GM19463 (cell line): ENCODE measurements at regions not wholly inside any gene's neighbourhood (a gene's known extent, or its start where the extent isn't known, plus 50 kb on each side); places are given as distances from the start of the nearest gene placed in this dataset.
"Not testable (repeated sequence)": the region's sequence is repeated elsewhere in the genome, so short reads cannot be mapped to it uniquely, and the experiment has no call there.

ENCODE experiments used
- ATAC-seq: cut with Tn5 transposase; IDR thresholded peaks from one replicate; pipeline ENCODE4 v1.9.1; 2021; ENCODE audit warnings: mild to moderate bottlenecking, moderate library complexity; ENCODE audit not compliant: unreplicated experiment

DNA sequence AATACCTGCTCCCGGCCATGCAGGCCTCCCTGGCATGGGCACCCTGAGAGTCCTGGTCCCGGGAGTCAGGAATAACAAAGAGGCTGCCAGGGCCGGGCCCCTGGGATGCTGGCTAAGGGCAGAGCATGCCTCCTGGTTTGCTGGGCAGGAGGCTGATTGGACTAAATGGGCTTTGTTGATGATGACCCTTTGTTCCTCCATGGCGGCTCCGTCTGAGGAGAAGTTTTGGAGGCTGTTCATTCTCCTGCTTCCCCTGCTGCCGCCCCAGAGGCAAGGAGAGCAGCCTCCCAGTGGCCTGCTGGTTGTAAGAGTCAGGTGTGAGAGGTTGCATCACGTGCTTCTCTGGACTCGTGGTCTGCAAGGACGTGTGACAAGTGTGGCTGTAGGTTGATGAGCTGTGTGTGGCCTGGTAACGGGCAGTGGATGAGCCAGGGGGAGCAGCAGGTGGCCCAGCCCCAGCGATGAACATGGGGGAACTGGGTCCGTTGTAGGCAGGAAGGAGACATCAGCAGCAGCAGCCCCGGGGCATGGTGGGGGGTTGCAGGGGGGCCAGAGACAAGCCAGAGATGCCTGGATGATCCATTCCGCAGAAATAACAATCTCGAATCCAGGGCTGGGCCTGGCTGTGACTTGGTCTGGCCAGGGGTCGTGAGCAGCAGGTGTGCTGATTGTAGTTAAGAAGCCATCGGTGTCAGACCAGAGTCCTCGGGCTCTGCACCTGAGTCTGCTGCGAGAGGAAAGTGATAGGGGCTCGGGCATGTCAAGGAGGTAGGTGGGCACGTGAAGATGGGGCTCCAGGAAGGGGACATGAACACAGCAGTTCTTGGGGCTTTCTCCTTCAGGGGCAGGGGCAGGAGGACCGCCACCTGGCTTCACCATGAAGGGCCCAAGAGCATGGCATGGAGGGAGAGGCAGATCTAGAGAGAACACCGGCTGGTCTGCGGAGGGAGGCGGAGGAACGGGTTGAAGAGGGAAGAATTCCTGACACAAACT is 101.4 kb downstream of the TNFRSF13B start:
- ATAC-seq: no peak

GRCh38 chr17:16869531-16870252 is 102.2 kb downstream of the TNFRSF13B start:
- not testable (repeated sequence) for ATAC-seq

GRCh38 chr17:16868616-16869015 is 103.3 kb downstream of the TNFRSF13B start:
- ATAC-seq: not testable (repeated sequence)

DNA sequence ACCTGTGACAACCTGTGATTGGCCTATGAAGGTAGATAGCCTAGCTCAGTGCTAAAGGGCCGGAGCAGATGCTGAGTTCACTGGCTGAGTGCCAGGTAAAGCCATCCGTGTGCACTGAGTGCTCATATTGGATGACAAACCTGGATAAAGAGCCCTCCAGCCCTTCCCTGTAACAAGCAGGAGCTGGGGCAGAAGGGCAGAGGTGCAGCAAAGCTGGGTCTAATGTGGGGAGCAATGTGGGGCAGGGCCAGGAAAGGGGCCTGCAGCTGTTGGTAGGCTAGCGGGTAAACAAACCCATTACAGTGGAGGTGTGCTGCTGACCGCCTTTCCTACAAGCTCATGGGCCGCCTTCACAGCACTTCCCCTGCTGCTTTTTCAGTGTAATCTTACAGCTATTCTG is 104.4 kb downstream of the TNFRSF13B start:
- not testable (repeated sequence) for ATAC-seq

DNA sequence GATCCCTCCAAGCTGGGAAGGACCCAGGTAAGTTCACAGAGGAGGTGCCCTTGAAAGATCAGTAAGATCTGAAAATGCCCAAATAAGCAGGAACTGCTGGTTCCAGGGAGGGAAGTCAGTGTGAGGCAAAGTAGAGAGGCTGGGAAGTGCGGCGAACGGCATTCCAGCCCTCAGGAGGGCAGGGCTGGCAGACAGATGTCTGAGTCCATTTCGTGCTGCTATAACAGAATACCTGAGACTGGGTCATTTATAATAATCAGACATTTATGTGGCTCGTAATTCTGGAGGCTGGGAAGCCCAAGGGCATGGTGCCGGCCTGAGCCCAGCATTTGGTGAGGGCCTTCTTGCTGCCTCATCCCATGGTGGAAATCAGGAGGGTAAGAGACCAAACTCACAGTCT is 105.1 kb downstream of the TNFRSF13B start:
- not testable (repeated sequence) for ATAC-seq

- ATAC-seq: no peak
These were observed 105.5 kb downstream of the TNFRSF13B start for GRCh38 chr17:16866436-16866835.

GRCh38 chr17:16865704-16866103 is 106.2 kb downstream of the TNFRSF13B start:
- ATAC-seq: not testable (repeated sequence)

DNA sequence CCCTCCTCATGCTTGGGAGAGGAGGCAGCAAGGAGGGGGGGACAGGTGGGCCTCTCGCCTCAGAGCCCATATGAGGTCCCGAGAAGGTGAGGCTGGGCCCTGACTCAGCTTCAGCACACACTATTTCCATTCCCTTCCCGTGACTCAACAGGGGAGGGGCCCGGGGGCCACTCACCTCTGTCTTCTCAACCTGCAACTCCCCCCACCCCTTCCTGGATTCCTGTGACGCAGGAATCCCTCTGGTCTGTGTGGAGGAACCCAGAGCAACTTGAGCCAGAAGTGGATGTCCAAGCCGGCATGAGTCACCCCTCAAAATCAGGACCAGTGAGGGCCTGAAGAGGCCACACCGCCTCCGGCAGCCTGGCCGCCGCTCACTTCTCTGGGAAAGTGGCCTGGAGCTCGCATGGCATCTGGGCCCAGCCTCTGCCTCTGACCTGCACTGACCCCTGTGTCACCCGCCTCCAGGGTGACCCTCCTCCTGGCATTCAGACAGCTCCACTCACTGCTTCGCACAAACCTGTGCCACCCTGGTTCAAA is 106.8 kb downstream of the TNFRSF13B start:
- ATAC-seq: not testable (repeated sequence)

- ATAC-seq: not testable (repeated sequence)
These were observed 107.3 kb downstream of the TNFRSF13B start for GRCh38 chr17:16864462-16865076.

GRCh38 chr17:16861152-16861551 is 110.8 kb downstream of the TNFRSF13B start:
- not testable (repeated sequence) for ATAC-seq

DNA sequence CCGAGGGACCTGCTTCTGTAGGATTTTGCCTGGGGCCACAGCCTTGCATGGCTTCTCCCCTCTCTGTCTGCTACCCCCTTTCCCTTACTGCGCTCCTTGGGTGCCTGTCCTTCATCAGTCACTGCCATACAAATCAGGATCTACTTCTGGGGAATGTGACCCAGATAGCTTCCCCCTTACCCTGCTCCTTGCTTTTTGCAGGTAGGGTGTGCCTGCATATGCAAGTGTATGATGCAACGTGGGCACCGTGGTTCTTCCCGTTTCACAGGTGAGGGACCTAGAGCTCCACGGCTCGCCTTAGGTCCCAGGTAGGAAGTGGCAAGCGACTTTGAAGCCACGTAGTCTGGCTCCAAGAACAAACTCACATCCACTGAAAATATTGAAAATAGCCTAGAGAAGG is 111.5 kb downstream of the TNFRSF13B start:
- not testable (repeated sequence) for ATAC-seq

DNA sequence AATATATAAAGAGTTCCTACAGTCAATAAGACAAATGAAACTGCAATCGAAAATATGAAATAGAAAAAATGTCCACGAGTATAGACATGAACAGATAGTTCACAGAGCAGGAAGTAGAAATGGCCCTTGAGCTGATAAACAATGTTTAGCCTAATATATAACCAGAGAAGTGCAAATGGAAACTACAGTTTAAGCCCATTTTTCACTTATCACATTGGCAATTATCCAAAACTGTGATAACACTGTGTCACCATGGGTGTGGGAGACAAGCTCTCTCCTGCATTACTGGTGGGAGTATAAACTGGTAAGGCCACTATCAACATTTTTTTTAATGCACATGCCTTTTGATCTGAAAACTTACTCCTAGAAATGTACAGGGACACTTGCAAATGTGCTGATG is 112.4 kb downstream of the TNFRSF13B start:
- not testable (repeated sequence) for ATAC-seq

- ATAC-seq: not testable (repeated sequence)
These were observed 114.2 kb downstream of the TNFRSF13B start for GRCh38 chr17:16857746-16858145.

- ATAC-seq: not testable (repeated sequence)
These were observed 115.1 kb downstream of the TNFRSF13B start for GRCh38 chr17:16856846-16857245.

- not testable (repeated sequence) for ATAC-seq
These were observed 115.7 kb downstream of the TNFRSF13B start for GRCh38 chr17:16856171-16856570.

- ATAC-seq: not testable (repeated sequence)
These were observed 117.3 kb downstream of the TNFRSF13B start for GRCh38 chr17:16854636-16855035.

DNA sequence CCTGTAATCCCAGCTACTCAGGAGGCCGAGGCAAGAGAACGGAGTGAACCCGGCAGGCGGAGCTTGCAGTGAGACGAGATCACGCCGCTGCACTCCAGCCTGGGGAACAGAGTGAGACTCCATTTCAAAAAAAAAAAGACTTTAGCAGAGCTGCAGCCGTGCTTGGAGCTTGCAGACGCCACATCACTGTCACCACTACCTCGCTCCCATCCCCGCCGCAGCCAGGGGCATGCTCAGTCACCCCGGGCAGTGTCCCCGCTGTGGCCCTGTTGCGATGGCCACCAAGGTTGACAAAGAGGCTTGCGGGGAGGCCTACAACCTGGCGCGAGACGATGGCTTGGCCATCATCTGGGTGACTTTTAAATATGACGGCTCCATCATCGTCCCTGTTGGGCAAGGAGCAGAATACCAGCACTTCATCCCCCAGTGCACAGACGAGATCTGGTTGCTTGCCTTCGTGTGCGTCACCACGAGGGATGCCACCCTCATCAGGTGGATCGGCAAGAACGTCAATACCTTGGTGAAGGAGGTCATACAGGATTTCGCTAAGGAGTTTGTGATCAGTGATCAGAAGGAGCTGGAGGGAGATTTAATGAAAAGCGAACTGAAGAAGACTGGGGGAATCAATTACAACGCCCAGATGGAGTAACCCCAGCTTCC is 118.1 kb downstream of the TNFRSF13B start:
- ATAC-seq: no peak

- not testable (repeated sequence) for ATAC-seq
These were observed 122.1 kb downstream of the TNFRSF13B start for GRCh38 chr17:16849861-16850260.

GRCh38 chr17:16848997-16849396 is 122.9 kb downstream of the TNFRSF13B start:
- ATAC-seq: not testable (repeated sequence)

- ATAC-seq: not testable (repeated sequence)
These were observed 126.8 kb downstream of the TNFRSF13B start for GRCh38 chr17:16845098-16845497.
